HAP-1 (cell line): ENCODE measurements at regions not wholly inside any gene's neighbourhood (a gene's known extent, or its start where the extent isn't known, plus 50 kb on each side); places are given as distances from the start of the nearest gene placed in this dataset.

Source experiments
- DNase-seq, 2 experiments: peaks; one replicate each; pipeline ENCODE4 v3.0.0-alpha.2; 2016 to 2020; ENCODE audit warnings: low spot score in 2 of 2
- H3K27me3 ChIP-seq: fragments of 250-450 bp; sonication (Bioruptor Pico); 2 replicates; pipeline ENCODE4 v1.5.1; 2020; ENCODE audit warnings: low read depth, mild to moderate bottlenecking, moderate library complexity
- H3K36me3 ChIP-seq: fragments of 250-450 bp; sonication (Bioruptor Pico); replicated peaks from 2 replicates; pipeline ENCODE4 v1.5.1; 2020; ENCODE audit warnings: mild to moderate bottlenecking
- H3K4me1 ChIP-seq: fragments of 250-450 bp; sonication (Bioruptor Pico); 2 replicates; pipeline ENCODE4 v1.5.1; 2020; ENCODE audit warnings: mild to moderate bottlenecking
- H3K4me3 ChIP-seq: fragments of 250-450 bp; sonication (Bioruptor Pico); 2 replicates; pipeline ENCODE4 v1.5.1; 2020; ENCODE audit warnings: mild to moderate bottlenecking, moderate library complexity
- H3K9me3 ChIP-seq: fragments of 250-450 bp; sonication (Bioruptor Pico); 2 replicates; pipeline ENCODE4 v1.5.1; 2020; ENCODE audit warnings: mild to moderate bottlenecking, moderate library complexity
- in situ Hi-C: fragments of 300-500 bp; cut with MboI; formaldehyde crosslinking; loops from 3 replicates; pipeline ENCODE4 v1.14.3; 2020; ENCODE audit warnings: low sequenced_read_pairs, inconsistent platforms, mixed read lengths

DNA sequence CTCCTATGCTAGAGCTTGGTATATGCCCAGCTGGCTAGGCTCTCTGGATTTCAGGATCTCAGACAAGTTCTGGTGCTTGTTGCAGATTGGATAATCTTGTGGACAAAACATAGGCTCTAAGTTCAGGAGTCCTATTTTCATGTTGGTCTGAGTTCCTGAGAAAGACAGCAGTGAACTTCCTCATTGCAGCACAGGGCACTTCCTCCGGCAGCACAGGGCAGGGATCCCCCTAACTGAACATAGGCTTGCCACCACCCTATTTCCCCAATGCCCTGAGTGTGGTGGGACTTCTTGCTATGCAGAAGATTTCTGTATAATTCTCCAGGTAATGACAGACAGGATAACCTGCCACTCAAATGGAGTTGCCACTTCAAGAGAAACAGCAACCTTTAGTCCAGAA, 220.1 kb downstream of the PIK3R1 start:
- H3K4me1 ChIP-seq = no peaks in the 10 kb centered on the region
- no peak for DNase-seq
- in situ Hi-C loops = no loop called here
- peaks cover 7% of the 10 kb centered on the region; the same call in 1 of the 2 replicates for H3K27me3 ChIP-seq
- no peaks in the 10 kb centered on the region for H3K9me3 ChIP-seq
- no peak overlapping the region for H3K4me3 ChIP-seq
- H3K36me3 ChIP-seq = no peaks in the 10 kb centered on the region

DNA sequence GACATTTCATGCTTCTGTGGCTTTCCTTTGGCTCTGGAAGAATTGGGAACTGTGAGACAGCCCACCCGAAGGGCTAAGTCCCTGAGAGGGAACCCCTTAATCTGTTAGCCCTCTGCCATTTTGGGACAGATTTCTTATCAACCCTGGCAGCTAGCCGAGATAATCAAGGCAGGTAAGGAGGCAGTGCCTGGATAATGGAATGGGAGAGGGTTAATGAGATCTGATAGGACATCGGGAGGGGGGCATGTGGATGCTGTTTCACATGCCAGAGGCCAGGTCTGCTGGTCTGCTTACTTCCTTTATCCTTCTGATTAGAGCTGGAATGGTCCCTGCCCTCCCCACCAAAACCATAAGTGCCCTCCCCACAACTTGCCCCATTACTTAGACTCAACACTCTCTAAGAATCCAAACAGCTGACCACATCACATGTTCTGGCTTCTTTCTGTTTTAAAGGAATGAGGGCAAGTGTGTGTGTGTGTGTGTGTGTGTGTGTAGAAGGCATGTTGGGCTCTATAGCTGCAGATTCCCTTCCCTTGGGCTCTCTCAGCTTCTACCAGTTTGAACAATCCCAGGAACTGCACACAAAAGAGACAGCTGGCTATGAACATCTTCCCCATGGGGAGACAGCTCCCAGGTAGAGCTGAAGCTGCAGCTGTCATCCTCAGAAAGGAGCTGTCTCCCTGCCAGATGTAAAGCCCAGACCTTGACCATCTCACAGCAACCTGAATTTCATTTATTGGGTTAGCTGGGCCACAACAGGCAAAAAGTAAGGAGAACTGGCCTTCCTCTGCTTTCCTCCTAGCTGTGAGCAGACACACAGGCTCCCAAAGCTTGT, 221.3 kb downstream of the PIK3R1 start:
- no peaks in the 10 kb centered on the region for H3K4me1 ChIP-seq
- H3K36me3 ChIP-seq = no peaks in the 10 kb centered on the region
- no peaks in the 10 kb centered on the region for H3K9me3 ChIP-seq
- peaks cover 7% of the 10 kb centered on the region; the same call in 1 of the 2 replicates for H3K27me3 ChIP-seq
- in situ Hi-C loops = no loop called here
- H3K4me3 ChIP-seq = no peak overlapping the region
- DNase-seq = no peak

DNA sequence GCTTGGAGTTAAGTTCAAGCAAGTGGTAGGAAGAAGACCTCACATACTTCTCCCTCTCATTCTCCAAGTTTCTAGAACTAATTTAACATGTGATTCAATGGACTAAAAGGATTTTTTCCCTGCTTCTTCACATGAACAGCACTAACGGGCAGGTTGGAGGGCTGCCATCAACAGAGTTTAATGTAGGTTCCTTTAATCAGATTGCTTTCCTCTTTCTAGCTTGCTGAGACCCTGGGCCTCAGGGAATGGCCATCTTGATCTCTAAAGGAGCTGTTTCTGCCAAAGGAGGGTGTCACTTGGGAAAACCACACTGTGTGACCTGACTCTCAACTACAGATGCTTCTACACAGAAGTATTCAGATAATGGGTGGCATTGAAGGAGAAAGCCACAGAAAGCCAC, 223.3 kb downstream of the PIK3R1 start:
- in situ Hi-C loops = no loop called here
- Histone ChIP-seq H3K27me3 (peaks cover 7% of the 10 kb centered on the region; the same call in 1 of the 2 replicates), H3K36me3 (no peaks in the 10 kb centered on the region), H3K4me1 (no peaks in the 10 kb centered on the region), H3K4me3 (no peak overlapping the region), H3K9me3 (no peaks in the 10 kb centered on the region)
- no peak for DNase-seq

DNA sequence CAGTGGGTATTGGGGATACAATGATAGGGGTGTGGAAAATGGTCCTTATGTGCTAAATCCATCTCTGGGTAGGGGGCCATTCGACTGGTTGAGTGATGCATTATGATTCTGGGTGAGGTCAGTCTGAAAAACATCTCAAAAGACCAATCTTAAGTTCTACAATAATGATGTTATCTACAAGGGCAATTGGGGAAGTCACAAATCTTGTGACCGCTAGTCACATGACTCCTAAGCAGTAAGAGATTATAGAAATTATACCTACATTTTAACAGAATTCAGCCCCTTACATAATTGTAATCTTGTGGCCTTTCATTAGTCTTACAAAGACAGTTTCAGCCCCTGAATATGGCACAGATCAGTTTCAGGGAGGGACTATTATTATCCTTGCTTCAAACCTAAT, 224.7 kb downstream of the PIK3R1 start:
- H3K36me3 ChIP-seq = no peaks in the 10 kb centered on the region
- H3K9me3 ChIP-seq = no peaks in the 10 kb centered on the region
- H3K4me3 ChIP-seq = no peak overlapping the region
- in situ Hi-C loops = no loop called here
- no peak for DNase-seq
- peaks cover 7% of the 10 kb centered on the region; the same call in 1 of the 2 replicates for H3K27me3 ChIP-seq
- H3K4me1 ChIP-seq = no peaks in the 10 kb centered on the region

- no peak for DNase-seq
- H3K4me1 ChIP-seq = no peaks in the 10 kb centered on the region
- H3K9me3 ChIP-seq = no peaks in the 10 kb centered on the region
- no peak overlapping the region for H3K4me3 ChIP-seq
- in situ Hi-C loops = no loop called here
- no peaks in the 10 kb centered on the region for H3K36me3 ChIP-seq
- H3K27me3 ChIP-seq = peaks cover 7% of the 10 kb centered on the region; the same call in 1 of the 2 replicates
These were observed 225.1 kb downstream of the PIK3R1 start for GRCh38 chr5:68440651-68441050.

DNA sequence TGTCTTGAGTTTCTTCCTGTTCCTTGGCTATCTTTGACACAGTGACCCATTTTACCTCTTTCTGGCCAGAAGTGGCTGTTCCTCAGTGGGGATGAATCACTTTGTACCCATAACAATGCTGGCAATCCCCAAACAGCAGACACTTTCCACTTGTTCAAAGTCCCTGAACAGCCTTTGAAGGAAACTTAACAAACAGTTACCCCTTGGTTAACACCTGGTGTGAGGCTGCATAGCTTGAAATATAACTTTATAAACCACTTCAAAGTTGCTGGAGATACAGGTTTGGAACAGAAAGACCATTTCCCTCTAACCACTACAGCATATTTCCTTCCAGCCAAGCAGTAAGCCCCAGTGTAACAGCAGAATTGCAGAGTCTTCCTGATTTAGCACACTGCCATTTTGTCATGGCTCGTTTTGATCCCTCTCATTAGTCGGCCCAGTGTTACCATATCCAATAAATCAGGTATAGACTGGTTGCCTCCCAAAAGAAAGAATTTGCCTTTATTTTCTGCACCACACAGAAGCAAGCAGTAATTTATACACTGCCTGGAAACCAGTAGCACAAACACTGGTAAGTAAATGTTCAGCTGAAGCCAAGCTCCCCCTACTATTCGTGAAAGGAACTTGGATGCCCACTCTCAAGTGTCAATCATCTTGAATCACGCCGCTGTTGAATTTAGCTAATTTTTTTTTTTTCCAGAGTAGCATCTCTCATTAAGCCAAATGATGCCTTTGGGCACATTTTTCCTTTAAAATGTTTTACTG, 225.9 kb downstream of the PIK3R1 start:
- no peak for DNase-seq
- Histone ChIP-seq H3K4me1 (no peaks in the 10 kb centered on the region), H3K9me3 (no peaks in the 10 kb centered on the region), H3K27me3 (peaks cover 7% of the 10 kb centered on the region; the same call in 1 of the 2 replicates), H3K36me3 (no peaks in the 10 kb centered on the region), H3K4me3 (no peak overlapping the region)
- in situ Hi-C loops = no loop called here

DNA sequence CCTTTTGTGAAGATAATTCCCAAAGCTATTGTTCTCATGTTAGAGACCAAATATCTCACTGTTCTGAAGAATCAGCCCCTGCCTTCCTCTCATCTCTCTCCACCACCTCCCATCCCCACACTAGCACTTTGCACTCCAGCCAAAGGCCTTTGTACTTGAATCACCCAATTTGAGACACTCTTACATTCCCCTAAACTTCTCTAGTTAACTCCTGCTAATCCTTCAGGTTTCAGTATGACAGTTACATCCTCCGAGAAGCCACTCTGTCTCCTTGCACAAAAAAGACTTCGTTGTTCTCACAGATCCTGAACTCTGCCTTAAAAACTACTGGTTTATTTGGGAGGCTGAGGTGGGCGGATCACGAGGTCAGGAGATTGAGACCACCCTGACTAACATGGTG, 227.5 kb downstream of the PIK3R1 start:
- no peak for DNase-seq
- Histone ChIP-seq H3K27me3 (peaks cover 7% of the 10 kb centered on the region; the same call in 1 of the 2 replicates), H3K4me1 (no peaks in the 10 kb centered on the region), H3K4me3 (no peak overlapping the region), H3K9me3 (no peaks in the 10 kb centered on the region), H3K36me3 (no peaks in the 10 kb centered on the region)
- in situ Hi-C loops = no loop called here

DNA sequence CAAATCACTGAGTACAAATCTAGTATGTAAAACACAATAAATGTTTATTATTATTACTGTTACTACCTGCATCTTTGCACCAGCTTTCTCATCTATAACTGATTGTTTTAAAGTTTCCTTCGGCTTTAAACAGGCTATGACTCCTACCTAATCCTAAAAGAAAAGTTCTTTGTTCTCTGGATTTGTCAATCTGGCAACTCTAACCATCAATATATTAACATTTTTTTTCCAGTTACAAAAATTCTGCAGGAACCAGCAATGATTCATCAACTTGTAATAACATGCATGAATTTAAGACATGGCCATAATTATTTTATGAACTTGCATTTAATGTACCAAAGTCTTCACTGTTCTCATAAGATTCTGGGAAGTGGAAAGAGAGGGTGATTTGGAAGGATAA, 228.5 kb downstream of the PIK3R1 start:
- H3K27me3 ChIP-seq = peaks cover 5% of the 10 kb centered on the region; the same call in 1 of the 2 replicates
- no peaks in the 10 kb centered on the region for H3K9me3 ChIP-seq
- H3K36me3 ChIP-seq = no peaks in the 10 kb centered on the region
- H3K4me3 ChIP-seq = no peak overlapping the region
- in situ Hi-C loops = no loop called here
- no peaks in the 10 kb centered on the region for H3K4me1 ChIP-seq
- no peak for DNase-seq

DNA sequence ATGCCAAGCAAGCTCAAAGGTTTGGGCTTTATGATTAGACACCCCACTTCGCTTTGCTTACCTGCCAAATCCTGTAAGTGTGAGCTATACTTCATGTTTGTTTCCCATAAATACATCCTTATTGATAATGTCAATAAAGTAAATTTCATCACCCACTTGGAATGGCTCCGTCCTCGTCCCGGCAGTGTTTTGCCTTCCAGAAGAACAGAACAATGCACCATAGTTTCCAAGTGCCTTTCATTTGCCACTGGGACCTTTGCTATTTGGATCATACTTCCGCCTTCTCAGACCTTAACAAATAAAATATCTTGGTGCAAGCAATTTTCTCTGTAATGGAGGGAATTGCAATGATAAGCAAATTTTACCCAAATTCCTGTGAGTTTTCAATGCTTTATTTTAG, 229.3 kb downstream of the PIK3R1 start:
- H3K36me3 ChIP-seq = no peaks in the 10 kb centered on the region
- in situ Hi-C loops = no loop called here
- H3K4me3 ChIP-seq = no peak overlapping the region
- DNase-seq = no peak
- no peaks in the 10 kb centered on the region for H3K4me1 ChIP-seq
- H3K9me3 ChIP-seq = no peaks in the 10 kb centered on the region
- H3K27me3 ChIP-seq = no peaks in the 10 kb centered on the region

DNA sequence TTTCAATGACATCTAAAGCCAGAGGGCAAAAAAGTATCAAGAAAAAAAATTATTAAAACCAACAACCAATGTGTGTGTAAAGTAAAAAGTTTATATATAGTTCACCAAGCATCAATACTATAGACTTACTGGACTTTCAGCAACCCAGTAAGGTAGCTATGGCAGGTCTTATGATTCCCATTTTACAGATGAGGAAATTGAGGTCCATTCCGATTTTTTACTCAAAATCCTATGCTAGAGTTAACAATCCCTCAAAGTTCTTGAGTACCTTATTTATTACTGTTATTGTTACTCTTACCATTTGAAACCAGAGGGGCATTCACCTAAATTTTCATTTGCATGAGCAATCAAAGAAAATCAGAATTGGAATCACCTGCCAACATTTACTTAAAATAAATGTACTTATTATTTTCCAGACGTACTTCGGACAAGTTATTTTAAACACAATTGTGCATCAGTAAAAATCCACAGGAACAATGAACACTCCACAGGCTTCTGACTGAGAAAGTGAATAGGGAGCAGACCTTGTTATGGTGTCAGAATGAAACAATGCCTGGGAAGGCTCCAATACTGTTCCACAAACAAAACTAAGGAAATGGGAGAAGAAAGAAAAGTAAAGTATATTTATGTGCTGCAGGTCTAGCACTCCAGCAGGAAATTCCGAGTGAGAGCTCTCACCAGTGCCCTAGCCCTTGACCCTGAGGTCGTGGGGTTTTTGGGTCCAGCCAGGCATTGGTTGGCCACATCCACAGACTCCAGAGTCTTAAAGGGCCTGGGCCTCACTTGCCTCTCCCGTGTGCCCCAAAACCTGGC, 229.9 kb downstream of the PIK3R1 start:
- H3K9me3 ChIP-seq = no peaks in the 10 kb centered on the region
- no peaks in the 10 kb centered on the region for H3K36me3 ChIP-seq
- no peaks in the 10 kb centered on the region for H3K27me3 ChIP-seq
- no peak for DNase-seq
- in situ Hi-C loops = no loop called here
- no peaks in the 10 kb centered on the region for H3K4me1 ChIP-seq
- H3K4me3 ChIP-seq = no peak overlapping the region

DNA sequence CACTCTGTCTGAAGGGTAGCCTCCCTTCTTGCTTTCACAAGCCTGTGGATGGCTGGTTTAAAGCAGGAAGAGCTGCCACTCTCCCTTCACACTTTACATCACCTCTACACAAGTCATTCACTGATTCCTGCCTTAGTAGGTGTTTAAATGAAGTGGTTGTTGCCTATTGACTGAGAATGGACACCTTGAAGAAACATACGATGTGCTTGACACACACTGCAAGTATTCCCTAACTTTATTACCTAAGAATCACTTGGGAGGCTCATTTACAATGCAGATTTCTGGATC, 230.5 kb downstream of the PIK3R1 start:
- in situ Hi-C loops = no loop called here

DNA sequence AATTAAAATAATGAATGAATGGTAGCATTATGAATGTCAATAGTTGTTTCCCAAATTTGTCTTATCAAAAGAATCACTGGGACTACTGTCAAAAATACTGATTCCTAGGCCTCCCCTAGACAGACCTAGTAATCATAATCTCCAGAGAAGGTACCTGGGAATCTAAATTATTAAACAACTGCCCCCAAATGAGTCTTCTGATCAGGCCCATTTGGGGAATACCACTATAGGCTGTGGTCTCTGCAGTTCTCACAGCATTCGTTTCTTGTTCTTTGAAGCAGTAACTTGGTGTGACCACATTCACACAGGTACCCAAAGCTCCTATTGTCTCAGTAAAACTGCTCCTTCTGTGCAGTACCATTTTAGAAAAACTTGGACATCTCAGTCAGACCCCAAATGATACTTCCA, 230.9 kb downstream of the PIK3R1 start:
- DNase-seq = no peak
- Histone ChIP-seq H3K9me3 (no peaks in the 10 kb centered on the region), H3K27me3 (no peaks in the 10 kb centered on the region), H3K36me3 (no peaks in the 10 kb centered on the region), H3K4me1 (no peaks in the 10 kb centered on the region), H3K4me3 (no peak overlapping the region)
- in situ Hi-C loops = no loop called here

More for the DNA sequence above, 230.5 kb downstream of the PIK3R1 start:
- no peak for DNase-seq
- H3K4me3 ChIP-seq = no peak overlapping the region
- H3K9me3 ChIP-seq = no peaks in the 10 kb centered on the region
- H3K4me1 ChIP-seq = no peaks in the 10 kb centered on the region
- H3K27me3 ChIP-seq = no peaks in the 10 kb centered on the region
- H3K36me3 ChIP-seq = no peaks in the 10 kb centered on the region

DNA sequence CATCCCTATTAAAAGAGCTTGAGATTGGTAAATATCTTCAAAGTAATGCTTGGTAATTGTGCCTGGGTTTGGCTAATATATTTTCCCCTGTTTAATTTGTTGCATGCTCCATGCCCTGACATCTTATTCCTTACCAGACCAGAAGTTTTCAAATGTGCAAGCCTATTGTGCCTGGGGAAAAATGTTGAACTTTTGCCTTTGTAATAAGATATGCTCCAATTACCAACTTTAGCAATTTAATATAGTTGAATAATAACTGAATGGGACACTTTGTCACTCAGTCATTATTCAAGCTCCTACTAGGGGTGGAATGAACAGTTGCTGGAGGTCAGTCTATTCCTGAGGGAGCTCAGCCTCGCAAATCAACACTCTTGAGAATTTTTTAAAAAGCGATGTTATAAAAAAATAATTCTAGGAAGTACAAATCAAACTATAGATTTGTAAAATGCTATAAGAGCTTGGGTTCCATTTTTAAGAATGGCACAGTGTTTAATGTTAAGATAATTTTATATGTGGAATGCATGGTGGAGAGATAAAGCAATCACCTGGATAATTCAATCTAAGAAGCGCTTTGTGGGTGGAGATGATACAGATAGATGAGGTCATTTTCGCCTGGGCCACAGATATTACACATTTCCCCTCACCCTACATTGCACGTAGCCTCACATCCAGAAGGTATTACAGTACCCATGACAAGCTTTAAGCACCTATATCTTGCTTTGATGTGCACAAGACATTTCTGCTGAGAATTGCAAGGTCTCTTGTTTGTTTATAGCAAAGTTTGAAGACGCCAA, 231.8 kb downstream of the PIK3R1 start:
- no peak for DNase-seq
- H3K27me3 ChIP-seq = no peaks in the 10 kb centered on the region
- in situ Hi-C loops = no loop called here
- H3K4me1 ChIP-seq = no peaks in the 10 kb centered on the region
- H3K4me3 ChIP-seq = no peak overlapping the region
- no peaks in the 10 kb centered on the region for H3K36me3 ChIP-seq
- no peaks in the 10 kb centered on the region for H3K9me3 ChIP-seq
